Activated T-helper 2 cell treated with anti-CD3 and anti-CD28 coated beads, Interferon-gamma antibody, Interleukin-2, Interleukin-4, amounts not matched to agents 10 μg/mL and 5 μg/mL and 100 μg/mL, durations not matched to agents 14 hours and 24 hours and 36 hours (primary cell): ENCODE measurements at regions not wholly inside any gene's neighbourhood (a gene's known extent, or its start where the extent isn't known, plus 50 kb on each side); places are given as distances from the start of the nearest gene placed in this dataset.

Source experiments
- DNase-seq: peaks from one replicate; pipeline ENCODE4 v3.0.0; 2021; ENCODE audit warnings: low spot score
- H3K27ac Mint-ChIP-seq: one replicate; pipeline ENCODE4 v1.8.0; 2021; ENCODE audit warnings: mixed read lengths
- H3K27me3 Mint-ChIP-seq: one replicate; pipeline ENCODE4 v1.8.0; 2021; ENCODE audit warnings: low read depth, mixed read lengths
- H3K36me3 Mint-ChIP-seq: one replicate; pipeline ENCODE4 v1.8.0; 2021; ENCODE audit warnings: low read depth, mixed read lengths
- H3K4me1 Mint-ChIP-seq: one replicate; pipeline ENCODE4 v1.8.0; 2021; ENCODE audit warnings: low read depth, mixed read lengths
- H3K4me3 Mint-ChIP-seq: one replicate; pipeline ENCODE4 v1.8.0; 2021; ENCODE audit warnings: low read depth, mild to moderate bottlenecking, moderate library complexity, mixed read lengths
- H3K9me3 Mint-ChIP-seq: one replicate; pipeline ENCODE4 v1.8.0; 2021; ENCODE audit warnings: mixed read lengths
- intact Hi-C: fragments of 100-400 bp; cut with micrococcal nuclease; formaldehyde crosslinking; loops from one replicate; pipeline ENCODE4 v1.15.1; 2023

DNA sequence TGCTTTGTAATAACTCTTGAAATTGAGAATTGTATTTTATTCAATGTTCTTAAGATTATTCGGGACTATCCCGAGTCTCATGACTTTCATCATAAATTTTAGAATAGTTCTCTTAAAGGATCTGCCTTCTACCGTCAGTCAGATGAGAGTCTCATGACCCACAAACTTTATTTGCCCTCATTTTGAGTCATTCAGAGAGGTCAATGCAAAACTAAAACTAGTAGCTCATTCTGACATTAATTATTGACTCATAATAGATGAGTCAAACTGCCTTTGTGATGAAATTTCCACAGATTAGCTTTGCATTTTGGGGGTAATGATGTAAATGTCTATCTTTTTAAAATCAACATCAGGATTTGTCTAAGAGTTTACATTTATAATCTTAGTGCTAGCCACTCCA lies 1527.3 kb downstream of the TECRL start:
- Mint-ChIP-seq H3K9me3 (peaks cover 36% of the 10 kb centered on the region), H3K4me1 (no peaks in the 10 kb centered on the region), H3K27ac (no peak overlapping the region), H3K27me3 (no peaks in the 10 kb centered on the region), H3K36me3 (no peaks in the 10 kb centered on the region), H3K4me3 (no peak overlapping the region)
- intact Hi-C loops, result no loop called here
- DNase-seq, result no peak

DNA sequence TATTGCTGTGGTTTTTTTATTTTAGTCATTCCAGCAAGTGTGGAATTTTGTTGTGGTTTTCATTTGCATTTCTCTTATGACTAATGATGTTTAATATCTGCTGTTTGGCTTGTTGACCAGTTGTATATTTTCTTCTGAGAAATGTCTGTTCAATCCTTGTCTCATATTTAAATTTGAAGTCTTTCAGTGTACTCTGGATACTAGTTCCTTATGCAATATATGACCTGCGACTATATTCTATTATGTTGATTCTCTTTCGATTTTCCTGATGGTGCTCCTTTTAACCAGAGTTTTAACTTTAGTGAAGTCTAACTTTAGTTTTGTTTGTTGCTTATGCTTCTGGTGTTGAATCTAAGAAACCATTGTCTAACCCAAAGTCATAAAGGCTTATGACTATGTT lies 1528.0 kb downstream of the TECRL start:
- H3K27ac Mint-ChIP-seq, result no peak overlapping the region

DNA sequence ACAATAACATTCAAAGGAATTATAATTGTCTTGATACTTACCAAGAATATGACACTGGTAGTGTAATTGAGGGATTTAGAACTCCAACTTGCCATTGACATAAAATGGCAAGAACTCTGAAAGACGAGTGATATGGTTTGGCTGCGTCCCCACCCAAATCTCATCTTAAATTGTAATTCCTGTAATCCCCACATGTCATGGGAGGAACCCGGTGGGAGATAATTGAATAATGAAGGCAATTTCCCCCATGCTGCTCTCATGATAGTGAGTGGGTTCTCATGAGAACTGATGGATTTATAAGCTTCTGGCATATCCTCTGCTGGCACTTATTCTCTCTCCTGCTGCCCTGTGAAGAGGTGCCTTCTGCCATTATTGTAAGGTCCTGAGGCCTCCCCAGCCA lies 1536.4 kb downstream of the TECRL start:
- peaks cover 51% of the 10 kb centered on the region for H3K9me3 Mint-ChIP-seq
- H3K4me1 Mint-ChIP-seq, result no peaks in the 10 kb centered on the region
- intact Hi-C loops, result no loop called here
- H3K4me3 Mint-ChIP-seq, result no peak overlapping the region
- no peaks in the 10 kb centered on the region for H3K27me3 Mint-ChIP-seq
- no peak for DNase-seq
- no peaks in the 10 kb centered on the region for H3K36me3 Mint-ChIP-seq
- no peak overlapping the region for H3K27ac Mint-ChIP-seq

More for the DNA sequence above, 1528.0 kb downstream of the TECRL start:
- Mint-ChIP-seq H3K4me1 (no peaks in the 10 kb centered on the region), H3K4me3 (no peak overlapping the region), H3K27me3 (no peaks in the 10 kb centered on the region), H3K36me3 (no peaks in the 10 kb centered on the region), H3K9me3 (peaks cover 40% of the 10 kb centered on the region)
- intact Hi-C loops, result no loop called here
- no peak for DNase-seq

DNA sequence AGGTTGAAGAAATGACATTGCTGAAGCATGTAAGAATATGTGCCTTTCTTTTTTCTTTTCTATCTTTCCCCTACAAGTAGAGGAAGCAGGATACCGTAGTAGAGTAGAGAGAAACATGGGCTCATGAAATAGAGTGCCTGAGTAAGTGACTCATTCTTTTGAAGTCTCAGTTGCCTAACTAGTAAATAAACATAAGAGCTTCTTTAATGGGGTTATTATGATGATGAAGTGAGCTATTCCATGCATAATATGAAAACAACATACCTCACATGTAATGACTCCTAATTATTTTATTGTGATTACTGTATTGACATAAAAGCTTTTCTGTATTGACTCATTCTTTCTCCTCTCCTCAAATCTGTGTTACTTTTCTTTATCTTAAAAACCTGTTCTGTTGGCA lies 1538.2 kb downstream of the TECRL start:
- intact Hi-C loops, result no loop called here

DNA sequence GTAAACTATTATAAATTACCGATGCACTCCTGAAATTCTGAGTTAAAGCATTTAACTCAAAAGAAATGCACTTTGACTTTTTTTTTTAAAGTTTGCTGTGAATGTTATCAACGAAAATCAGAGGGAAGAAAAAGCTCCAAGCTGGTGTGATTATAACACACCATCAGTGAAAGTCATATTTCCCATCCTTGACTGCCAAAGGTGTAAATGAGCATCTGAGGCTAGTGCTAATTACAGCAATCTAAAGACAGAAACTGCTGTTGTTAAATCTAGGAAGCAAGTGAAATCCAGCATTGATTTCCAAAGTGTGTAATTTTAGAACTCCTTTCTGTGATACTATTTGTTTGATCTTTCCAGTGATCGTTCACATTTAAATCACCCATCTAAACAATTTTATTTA lies 1538.8 kb downstream of the TECRL start:
- Mint-ChIP-seq H3K9me3 (peaks cover 44% of the 10 kb centered on the region), H3K4me1 (no peaks in the 10 kb centered on the region), H3K36me3 (no peaks in the 10 kb centered on the region), H3K27me3 (no peaks in the 10 kb centered on the region), H3K4me3 (no peak overlapping the region), H3K27ac (no peak overlapping the region)
- no peak for DNase-seq
- intact Hi-C loops, result no loop called here

More for the DNA sequence above, 1538.2 kb downstream of the TECRL start:
- Mint-ChIP-seq H3K4me1 (no peaks in the 10 kb centered on the region), H3K36me3 (no peaks in the 10 kb centered on the region), H3K9me3 (peaks cover 44% of the 10 kb centered on the region), H3K27me3 (no peaks in the 10 kb centered on the region), H3K4me3 (no peak overlapping the region), H3K27ac (no peak overlapping the region)
- DNase-seq, result no peak

DNA sequence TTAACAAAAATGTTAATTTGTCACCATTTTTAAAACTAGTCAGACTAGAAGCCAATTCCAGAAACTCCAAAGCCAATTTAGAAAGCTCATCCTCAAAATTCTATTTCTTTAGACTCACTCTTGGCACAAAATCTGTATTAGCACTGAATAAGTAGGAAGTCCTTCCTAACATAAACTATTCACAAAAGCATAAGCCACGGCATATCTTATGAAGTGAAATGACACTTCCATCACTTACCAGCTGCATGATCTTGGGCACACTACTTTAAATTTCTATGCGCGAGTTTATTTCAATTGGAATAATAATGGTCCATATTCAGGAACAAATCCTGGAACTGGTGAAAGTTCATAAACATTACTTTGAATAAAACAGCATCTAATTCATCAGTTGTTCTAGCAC lies 1544.0 kb downstream of the TECRL start:
- intact Hi-C loops, result no loop called here
- H3K27me3 Mint-ChIP-seq, result no peaks in the 10 kb centered on the region
- H3K4me1 Mint-ChIP-seq, result no peaks in the 10 kb centered on the region
- H3K36me3 Mint-ChIP-seq, result no peaks in the 10 kb centered on the region
- no peak overlapping the region for H3K4me3 Mint-ChIP-seq
- peaks cover 21% of the 10 kb centered on the region for H3K9me3 Mint-ChIP-seq
- H3K27ac Mint-ChIP-seq, result no peak overlapping the region
- DNase-seq, result no peak

DNA sequence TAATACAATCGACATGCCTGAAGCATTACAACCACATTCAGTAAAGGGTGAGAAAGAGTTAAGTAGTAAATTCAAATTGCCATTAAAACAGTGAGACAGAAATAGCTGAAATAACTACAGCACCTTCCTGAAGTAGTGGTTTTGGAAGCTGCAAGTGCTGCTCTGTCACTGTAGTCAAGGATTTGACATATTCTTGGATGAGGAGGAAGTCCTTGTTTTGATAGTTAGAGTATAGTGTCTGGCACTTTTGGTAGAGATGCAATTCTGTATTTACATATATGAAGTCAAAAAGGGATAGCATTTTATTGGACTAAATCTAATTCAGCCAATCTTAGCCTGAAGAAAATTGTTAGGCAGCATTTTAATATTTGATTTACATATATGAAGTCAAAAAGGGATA lies 1559.6 kb downstream of the TECRL start:
- H3K4me3 Mint-ChIP-seq, result no peak overlapping the region

DNA sequence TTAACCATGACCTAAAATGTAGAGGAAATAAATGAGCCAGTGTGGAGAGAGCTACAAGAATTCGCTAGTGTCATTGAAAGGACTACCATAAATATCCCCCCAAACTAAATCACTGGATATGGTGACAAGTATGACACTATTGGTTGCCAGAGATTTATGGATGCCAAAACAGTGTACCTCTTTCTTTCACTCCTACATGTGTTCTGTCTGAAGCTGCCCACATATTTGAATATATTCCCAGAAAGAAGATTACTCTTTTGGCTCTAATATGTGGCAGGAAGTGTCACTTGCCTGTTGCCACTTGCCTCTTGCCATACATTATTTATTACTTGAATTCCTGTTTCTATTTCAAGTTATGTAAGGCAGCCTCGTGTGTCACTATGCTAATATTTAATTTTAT lies 1573.6 kb downstream of the TECRL start:
- Mint-ChIP-seq H3K36me3 (no peaks in the 10 kb centered on the region), H3K4me1 (no peaks in the 10 kb centered on the region), H3K4me3 (no peak overlapping the region), H3K9me3 (peaks cover 36% of the 10 kb centered on the region), H3K27me3 (no peaks in the 10 kb centered on the region), H3K27ac (no peak overlapping the region)
- DNase-seq, result no peak
- intact Hi-C loops, result no loop called here

More for the DNA sequence above, 1559.6 kb downstream of the TECRL start:
- Mint-ChIP-seq H3K27me3 (no peaks in the 10 kb centered on the region), H3K36me3 (no peaks in the 10 kb centered on the region), H3K9me3 (peaks cover 25% of the 10 kb centered on the region), H3K4me1 (no peaks in the 10 kb centered on the region), H3K27ac (no peak overlapping the region)
- no peak for DNase-seq
- intact Hi-C loops, result no loop called here

DNA sequence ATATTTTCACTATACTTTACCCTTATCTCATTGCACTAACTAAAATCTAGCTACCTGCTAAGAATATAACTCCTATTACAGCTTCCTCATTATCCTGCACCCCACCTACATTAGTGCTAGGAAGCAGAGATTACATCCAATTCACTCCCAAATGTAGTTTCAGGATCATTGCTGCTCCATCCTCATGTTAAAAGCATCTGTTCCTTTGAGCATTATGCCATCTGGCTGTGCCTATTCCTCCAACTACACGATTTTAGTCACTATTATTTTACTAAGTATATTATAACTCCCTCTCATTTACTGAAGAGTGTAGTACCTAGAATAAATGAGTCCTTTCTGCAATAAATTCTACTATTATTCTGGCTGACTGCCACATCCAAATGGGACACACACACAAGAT lies 1586.9 kb downstream of the TECRL start:
- H3K36me3 Mint-ChIP-seq, result no peaks in the 10 kb centered on the region
- no peak overlapping the region for H3K4me3 Mint-ChIP-seq
- no peaks in the 10 kb centered on the region for H3K27me3 Mint-ChIP-seq
- H3K4me1 Mint-ChIP-seq, result no peaks in the 10 kb centered on the region
- peaks cover 38% of the 10 kb centered on the region for H3K9me3 Mint-ChIP-seq
- intact Hi-C loops, result no loop called here
- no peak for DNase-seq
- no peak overlapping the region for H3K27ac Mint-ChIP-seq

DNA sequence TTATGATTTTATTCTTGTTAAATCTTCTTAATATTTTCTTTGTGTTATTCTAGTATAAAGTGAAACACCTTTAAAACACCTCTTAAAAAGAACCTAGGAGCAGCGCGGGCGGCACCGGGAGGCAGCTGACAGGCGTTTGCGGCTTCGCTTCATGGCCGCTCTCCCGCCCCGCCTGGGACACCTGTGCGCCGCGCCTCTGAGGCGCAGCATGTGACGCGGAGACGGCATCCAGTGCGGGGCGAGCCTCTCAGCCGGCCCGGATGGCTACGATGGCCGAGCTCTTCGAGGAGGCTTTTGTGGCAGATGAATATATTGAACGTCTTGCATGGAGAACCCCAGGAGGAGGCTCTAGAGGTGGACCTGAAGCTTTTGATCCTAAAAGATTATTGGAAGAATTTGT lies 1592.7 kb downstream of the TECRL start:
- Mint-ChIP-seq H3K36me3 (no peaks in the 10 kb centered on the region), H3K4me3 (no peak overlapping the region), H3K9me3 (peaks cover 13% of the 10 kb centered on the region), H3K27ac (no peak overlapping the region), H3K27me3 (no peaks in the 10 kb centered on the region), H3K4me1 (no peaks in the 10 kb centered on the region)
- DNase-seq, result no peak
- intact Hi-C loops, result no loop called here

DNA sequence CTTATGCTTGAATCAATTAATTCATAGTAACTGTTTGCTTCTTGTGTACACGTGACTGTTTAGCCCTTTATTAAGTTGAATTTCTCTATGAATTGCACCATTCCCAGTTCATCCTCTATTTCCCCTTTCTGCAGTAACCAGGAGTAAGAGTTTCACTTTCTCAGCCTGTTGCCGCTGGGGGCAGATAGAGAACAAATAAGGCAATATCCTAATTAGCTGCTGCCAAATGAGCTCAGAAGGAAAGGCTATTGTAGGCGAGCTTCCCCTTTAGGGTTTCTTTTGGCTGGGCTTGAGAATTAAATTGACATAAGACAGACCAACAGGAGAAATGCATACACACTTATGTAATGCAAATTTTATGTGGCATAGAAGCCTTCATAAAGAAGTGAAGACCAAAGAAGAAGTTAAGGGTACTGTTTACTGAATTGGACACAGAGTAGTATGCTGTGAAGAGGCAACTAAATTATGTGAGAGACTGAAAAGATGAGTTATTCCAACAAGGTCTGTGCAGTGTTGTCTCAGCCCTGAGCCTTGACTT lies 1594.7 kb downstream of the TECRL start:
- Mint-ChIP-seq H3K27ac (no peak overlapping the region), H3K4me3 (no peak overlapping the region), H3K27me3 (no peaks in the 10 kb centered on the region), H3K9me3 (peaks cover 7% of the 10 kb centered on the region), H3K4me1 (no peaks in the 10 kb centered on the region), H3K36me3 (no peaks in the 10 kb centered on the region)
- DNase-seq, result no peak
- intact Hi-C loops, result no loop called here

DNA sequence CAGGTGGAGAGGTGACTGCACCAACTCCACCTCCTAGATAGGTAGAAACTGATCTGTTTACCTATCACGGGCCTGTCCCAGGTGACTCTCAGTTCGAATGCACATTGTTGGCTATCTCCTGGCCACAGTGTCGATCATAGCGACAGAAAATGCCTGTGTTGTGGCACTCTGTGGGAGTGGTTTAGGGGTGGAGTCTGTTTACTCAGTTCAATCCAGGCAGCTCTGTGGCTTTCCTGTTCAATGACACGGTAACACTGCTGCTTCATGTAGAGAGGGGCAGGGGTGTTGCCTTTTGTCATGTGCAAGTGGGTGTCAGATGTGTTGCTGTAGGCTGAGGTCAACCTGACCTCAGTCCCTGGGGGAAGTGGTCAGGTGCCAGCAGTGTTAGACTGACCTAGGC lies 1602.4 kb downstream of the TECRL start:
- H3K4me3 Mint-ChIP-seq, result no peak overlapping the region
- intact Hi-C loops, result no loop called here
- no peak for DNase-seq
- H3K4me1 Mint-ChIP-seq, result no peaks in the 10 kb centered on the region
- peaks cover 41% of the 10 kb centered on the region for H3K9me3 Mint-ChIP-seq
- no peaks in the 10 kb centered on the region for H3K27me3 Mint-ChIP-seq
- H3K36me3 Mint-ChIP-seq, result no peaks in the 10 kb centered on the region
- no peak overlapping the region for H3K27ac Mint-ChIP-seq

DNA sequence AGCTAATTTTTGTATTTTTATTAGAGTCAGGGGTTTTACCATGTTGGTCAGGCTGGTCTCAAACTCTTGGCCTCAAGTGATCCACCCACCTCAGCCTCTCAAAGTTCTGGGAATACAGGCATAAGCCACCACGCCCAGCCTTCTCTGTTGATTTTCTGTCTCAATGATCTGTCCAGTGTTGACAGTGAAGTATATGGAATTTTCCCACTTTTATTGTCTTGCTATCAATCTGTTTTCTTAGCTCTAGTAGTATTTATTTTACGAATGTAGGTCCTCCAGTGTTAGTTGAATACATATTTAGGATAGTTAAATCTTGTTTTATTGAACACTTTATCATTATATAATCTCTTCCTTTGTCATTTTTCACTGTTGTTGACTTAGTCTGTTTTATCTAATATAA lies 1603.9 kb downstream of the ADGRL3 start:
- Mint-ChIP-seq H3K27ac (no peak overlapping the region), H3K36me3 (no peaks in the 10 kb centered on the region), H3K4me3 (no peak overlapping the region), H3K4me1 (no peaks in the 10 kb centered on the region), H3K27me3 (no peaks in the 10 kb centered on the region), H3K9me3 (peaks cover 51% of the 10 kb centered on the region)
- intact Hi-C loops, result no loop called here
- DNase-seq, result no peak

DNA sequence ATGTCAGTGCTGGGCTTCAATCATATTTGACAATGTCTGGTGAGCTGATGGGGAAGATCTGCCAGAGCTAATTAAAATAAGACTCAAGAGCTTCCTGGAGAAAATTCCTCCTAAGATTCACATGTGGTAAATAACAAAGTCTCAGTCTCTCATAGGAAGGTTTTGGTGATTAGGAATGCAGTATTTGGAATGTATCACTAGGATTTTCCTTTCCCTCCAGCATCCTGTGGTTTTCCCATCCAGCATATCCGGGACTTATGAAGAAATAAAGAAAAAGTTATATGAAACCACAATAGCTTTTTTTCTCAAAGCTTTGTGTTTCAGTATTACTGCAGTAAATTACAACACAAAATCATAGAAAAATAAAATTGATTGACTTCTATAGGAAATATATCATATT lies 1597.1 kb downstream of the ADGRL3 start:
- peaks cover 29% of the 10 kb centered on the region for H3K9me3 Mint-ChIP-seq

More for the DNA sequence above, 1597.1 kb downstream of the ADGRL3 start:
- H3K27me3 Mint-ChIP-seq, result no peaks in the 10 kb centered on the region
- H3K36me3 Mint-ChIP-seq, result no peaks in the 10 kb centered on the region
- intact Hi-C loops, result no loop called here
- no peaks in the 10 kb centered on the region for H3K4me1 Mint-ChIP-seq
- no peak overlapping the region for H3K4me3 Mint-ChIP-seq
- H3K27ac Mint-ChIP-seq, result no peak overlapping the region
- DNase-seq, result no peak
